GM18861 (cell line): ENCODE measurements at regions not wholly inside any gene's neighbourhood (a gene's known extent, or its start where the extent isn't known, plus 50 kb on each side); places are given as distances from the start of the nearest gene placed in this dataset.

Source experiments
- ATAC-seq: cut with Tn5 transposase; IDR thresholded peaks from one replicate; pipeline ENCODE4 v1.9.1; 2021; ENCODE audit not compliant: unreplicated experiment

GRCh38 chr9:79936336-79936735 is 364.6 kb downstream of the TLE4 start:
- ATAC-seq: no peak

GRCh38 chr9:79929285-79929684 is 357.5 kb downstream of the TLE4 start:
- ATAC-seq: no peak

GRCh38 chr9:79928661-79929223 is 357.0 kb downstream of the TLE4 start:
- ATAC-seq: no peak

- no peak for ATAC-seq
Observed at GRCh38 chr9:79925326-79925725, 353.6 kb downstream of the TLE4 start.

GRCh38 chr9:79924836-79925235 is 353.1 kb downstream of the TLE4 start:
- ATAC-seq: no peak

- ATAC-seq: no peak
Observed at GRCh38 chr9:79917421-79917820, 345.7 kb downstream of the TLE4 start.

- no peak for ATAC-seq
Observed at GRCh38 chr9:79913867-79914266, 342.1 kb downstream of the TLE4 start.

- no peak for ATAC-seq
Observed at GRCh38 chr9:79912318-79913070, 340.7 kb downstream of the TLE4 start.

- ATAC-seq: no peak
Observed at GRCh38 chr9:79911724-79912123, 340.0 kb downstream of the TLE4 start.

GRCh38 chr9:79902825-79903600 is 331.2 kb downstream of the TLE4 start:
- no peak for ATAC-seq

- no peak for ATAC-seq
Observed at GRCh38 chr9:79900754-79901153, 329.0 kb downstream of the TLE4 start.

GRCh38 chr9:79896390-79896980 is 324.7 kb downstream of the TLE4 start:
- ATAC-seq: no peak

GRCh38 chr9:79895232-79895631 is 323.5 kb downstream of the TLE4 start:
- no peak for ATAC-seq

GRCh38 chr9:79889369-79889768 is 317.6 kb downstream of the TLE4 start:
- ATAC-seq: no peak

- ATAC-seq: no peak
Observed at GRCh38 chr9:79885093-79885857, 313.5 kb downstream of the TLE4 start.

- no peak for ATAC-seq
Observed at GRCh38 chr9:79884546-79884945, 312.8 kb downstream of the TLE4 start.

- peak; percentile 75 for ATAC-seq
Observed at GRCh38 chr9:79883073-79883645, 311.4 kb downstream of the TLE4 start.

GRCh38 chr9:79880626-79881025 is 308.9 kb downstream of the TLE4 start:
- ATAC-seq: peak; percentile 50

GRCh38 chr9:79877943-79878602 is 306.3 kb downstream of the TLE4 start:
- ATAC-seq: peak; percentile 50

GRCh38 chr9:79868567-79869189 is 296.9 kb downstream of the TLE4 start:
- ATAC-seq: no peak
